ENCODE measurements at regions not wholly inside any gene's neighbourhood (a gene's known extent, or its start where the extent isn't known, plus 50 kb on each side); places are given as distances from the start of the nearest gene placed in this dataset.
"Not testable (repeated sequence)": the region's sequence is repeated elsewhere in the genome, so short reads cannot be mapped to it uniquely, and the experiment has no call there.

- 96% methylated on average over 2 of the region's 2 CpGs for WGBS
- Histone ChIP-seq H3K27ac (ENCODE audit: low read depth in 1 of 2, low read length in 1 of 2) (no peak overlapping the region), H3K9me3 (ENCODE audit: control insufficient read depth in 2 of 2, insufficient read depth in 1 of 2, low read length in 1 of 2) (no peaks in the 10 kb centered on the region)
Measured at GRCh38 chr9:87392086-87392485, 105.6 kb upstream of the DAPK1 start.

GRCh38 chr9:87393706-87394230, 103.9 kb upstream of the DAPK1 start:
- no peak for DNase-seq (ENCODE audit: low read depth in 6 of 9, low spot score in 9 of 9)
- H3K36me3 ChIP-seq (ENCODE audit: control insufficient read depth in 2 of 2, insufficient read depth in 2 of 2, low read length in 1 of 2) = no peaks in the 10 kb centered on the region
- WGBS = 97% methylated on average over 4 of the region's 4 CpGs
- no peak overlapping the region for H3K4me3 ChIP-seq (ENCODE audit: low read length in 2 of 2)
- no peaks in the 10 kb centered on the region for H3K27me3 ChIP-seq (ENCODE audit: control insufficient read depth in 2 of 2, insufficient read depth in 1 of 2, low read length in 1 of 2)
- H3K4me1 ChIP-seq (ENCODE audit: control insufficient read depth in 2 of 2, insufficient read depth in 2 of 2, low read length in 2 of 2) = no peaks in the 10 kb centered on the region
- H3K27ac ChIP-seq (ENCODE audit: low read depth in 1 of 2, low read length in 1 of 2) = no peak overlapping the region
- no peaks in the 10 kb centered on the region for H3K9me3 ChIP-seq (ENCODE audit: control insufficient read depth in 2 of 2, insufficient read depth in 1 of 2, low read length in 1 of 2)

More at GRCh38 chr9:87392086-87392485, 105.6 kb upstream of the DAPK1 start:
- Histone ChIP-seq H3K36me3 (ENCODE audit: control insufficient read depth in 2 of 2, insufficient read depth in 2 of 2, low read length in 1 of 2) (no peaks in the 10 kb centered on the region), H3K27me3 (ENCODE audit: control insufficient read depth in 2 of 2, insufficient read depth in 1 of 2, low read length in 1 of 2) (no peaks in the 10 kb centered on the region), H3K4me3 (ENCODE audit: low read length in 2 of 2) (no peak overlapping the region), H3K4me1 (ENCODE audit: control insufficient read depth in 2 of 2, insufficient read depth in 2 of 2, low read length in 2 of 2) (no peaks in the 10 kb centered on the region)
- DNase-seq (ENCODE audit: low read depth in 6 of 9, low spot score in 9 of 9) = no peak

GRCh38 chr9:87395804-87396479, 101.7 kb upstream of the DAPK1 start:
- Histone ChIP-seq H3K4me3 (ENCODE audit: low read length in 2 of 2) (no peak overlapping the region), H3K4me1 (ENCODE audit: control insufficient read depth in 2 of 2, insufficient read depth in 2 of 2, low read length in 2 of 2) (no peaks in the 10 kb centered on the region), H3K36me3 (ENCODE audit: control insufficient read depth in 2 of 2, insufficient read depth in 2 of 2, low read length in 1 of 2) (no peaks in the 10 kb centered on the region), H3K27me3 (ENCODE audit: control insufficient read depth in 2 of 2, insufficient read depth in 1 of 2, low read length in 1 of 2) (no peaks in the 10 kb centered on the region), H3K9me3 (ENCODE audit: control insufficient read depth in 2 of 2, insufficient read depth in 1 of 2, low read length in 1 of 2) (no peaks in the 10 kb centered on the region), H3K27ac (ENCODE audit: low read depth in 1 of 2, low read length in 1 of 2) (no peak overlapping the region)
- no peak for DNase-seq (ENCODE audit: low read depth in 6 of 9, low spot score in 9 of 9)
- WGBS = 95% methylated on average over 11 of the region's 11 CpGs

- Histone ChIP-seq H3K27ac (ENCODE audit: low read depth in 1 of 2, low read length in 1 of 2) (no peak overlapping the region), H3K36me3 (ENCODE audit: control insufficient read depth in 2 of 2, insufficient read depth in 2 of 2, low read length in 1 of 2) (no peaks in the 10 kb centered on the region), H3K9me3 (ENCODE audit: control insufficient read depth in 2 of 2, insufficient read depth in 1 of 2, low read length in 1 of 2) (no peaks in the 10 kb centered on the region), H3K27me3 (ENCODE audit: control insufficient read depth in 2 of 2, insufficient read depth in 1 of 2, low read length in 1 of 2) (no peaks in the 10 kb centered on the region), H3K4me1 (ENCODE audit: control insufficient read depth in 2 of 2, insufficient read depth in 2 of 2, low read length in 2 of 2) (no peaks in the 10 kb centered on the region), H3K4me3 (ENCODE audit: low read length in 2 of 2) (no peak overlapping the region)
- DNase-seq (ENCODE audit: low read depth in 6 of 9, low spot score in 9 of 9) = no peak
- WGBS = 91% methylated on average over 7 of the region's 7 CpGs
Measured at GRCh38 chr9:87401681-87402080, 96.0 kb upstream of the DAPK1 start.

GRCh38 chr9:87402537-87402936, 95.1 kb upstream of the DAPK1 start:
- no peak for DNase-seq (ENCODE audit: low read depth in 6 of 9, low spot score in 9 of 9)
- no peaks in the 10 kb centered on the region for H3K36me3 ChIP-seq (ENCODE audit: control insufficient read depth in 2 of 2, insufficient read depth in 2 of 2, low read length in 1 of 2)
- no peaks in the 10 kb centered on the region for H3K9me3 ChIP-seq (ENCODE audit: control insufficient read depth in 2 of 2, insufficient read depth in 1 of 2, low read length in 1 of 2)
- H3K27ac ChIP-seq (ENCODE audit: low read depth in 1 of 2, low read length in 1 of 2) = no peak overlapping the region
- no peaks in the 10 kb centered on the region for H3K4me1 ChIP-seq (ENCODE audit: control insufficient read depth in 2 of 2, insufficient read depth in 2 of 2, low read length in 2 of 2)
- no peaks in the 10 kb centered on the region for H3K27me3 ChIP-seq (ENCODE audit: control insufficient read depth in 2 of 2, insufficient read depth in 1 of 2, low read length in 1 of 2)
- WGBS = 97% methylated on average over 3 of the region's 3 CpGs
- no peak overlapping the region for H3K4me3 ChIP-seq (ENCODE audit: low read length in 2 of 2)

- no peaks in the 10 kb centered on the region for H3K9me3 ChIP-seq (ENCODE audit: control insufficient read depth in 2 of 2, insufficient read depth in 1 of 2, low read length in 1 of 2)
- no peaks in the 10 kb centered on the region for H3K27me3 ChIP-seq (ENCODE audit: control insufficient read depth in 2 of 2, insufficient read depth in 1 of 2, low read length in 1 of 2)
- WGBS = 96% methylated on average over 3 of the region's 3 CpGs
- no peaks in the 10 kb centered on the region for H3K4me1 ChIP-seq (ENCODE audit: control insufficient read depth in 2 of 2, insufficient read depth in 2 of 2, low read length in 2 of 2)
- H3K36me3 ChIP-seq (ENCODE audit: control insufficient read depth in 2 of 2, insufficient read depth in 2 of 2, low read length in 1 of 2) = no peaks in the 10 kb centered on the region
- no peak for DNase-seq (ENCODE audit: low read depth in 6 of 9, low spot score in 9 of 9)
- H3K4me3 ChIP-seq (ENCODE audit: low read length in 2 of 2) = no peak overlapping the region
- H3K27ac ChIP-seq (ENCODE audit: low read depth in 1 of 2, low read length in 1 of 2) = no peak overlapping the region
Measured at GRCh38 chr9:87405677-87406542, 91.8 kb upstream of the DAPK1 start.

GRCh38 chr9:87406543-87407166, 91.0 kb upstream of the DAPK1 start:
- Histone ChIP-seq H3K27me3 (ENCODE audit: control insufficient read depth in 2 of 2, insufficient read depth in 1 of 2, low read length in 1 of 2) (no peaks in the 10 kb centered on the region), H3K36me3 (ENCODE audit: control insufficient read depth in 2 of 2, insufficient read depth in 2 of 2, low read length in 1 of 2) (no peaks in the 10 kb centered on the region), H3K9me3 (ENCODE audit: control insufficient read depth in 2 of 2, insufficient read depth in 1 of 2, low read length in 1 of 2) (no peaks in the 10 kb centered on the region), H3K4me1 (ENCODE audit: control insufficient read depth in 2 of 2, insufficient read depth in 2 of 2, low read length in 2 of 2) (no peaks in the 10 kb centered on the region), H3K4me3 (ENCODE audit: low read length in 2 of 2) (no peak overlapping the region), H3K27ac (ENCODE audit: low read depth in 1 of 2, low read length in 1 of 2) (no peak overlapping the region)
- DNase-seq (ENCODE audit: low read depth in 6 of 9, low spot score in 9 of 9) = no peak
- WGBS = 87% methylated on average over 4 of the region's 4 CpGs

GRCh38 chr9:87410047-87411005, 87.3 kb upstream of the DAPK1 start:
- 78% methylated on average over 16 of the region's 16 CpGs for WGBS
- H3K9me3 ChIP-seq (ENCODE audit: control insufficient read depth in 2 of 2, insufficient read depth in 1 of 2, low read length in 1 of 2); H3K4me1 ChIP-seq (ENCODE audit: control insufficient read depth in 2 of 2, insufficient read depth in 2 of 2, low read length in 2 of 2); H3K27ac ChIP-seq (ENCODE audit: low read depth in 1 of 2, low read length in 1 of 2); H3K36me3 ChIP-seq (ENCODE audit: control insufficient read depth in 2 of 2, insufficient read depth in 2 of 2, low read length in 1 of 2); H3K27me3 ChIP-seq (ENCODE audit: control insufficient read depth in 2 of 2, insufficient read depth in 1 of 2, low read length in 1 of 2); DNase-seq (ENCODE audit: low read depth in 6 of 9, low spot score in 9 of 9); H3K4me3 ChIP-seq (ENCODE audit: low read length in 2 of 2): not testable (repeated sequence)

Data from thymus (tissue), 11 donors.